ENCODE measurements at regions not wholly inside any gene's neighbourhood (a gene's known extent, or its start where the extent isn't known, plus 50 kb on each side); places are given as distances from the start of the nearest gene placed in this dataset.
"Not testable (repeated sequence)": the region's sequence is repeated elsewhere in the genome, so short reads cannot be mapped to it uniquely, and the experiment has no call there.

DNA sequence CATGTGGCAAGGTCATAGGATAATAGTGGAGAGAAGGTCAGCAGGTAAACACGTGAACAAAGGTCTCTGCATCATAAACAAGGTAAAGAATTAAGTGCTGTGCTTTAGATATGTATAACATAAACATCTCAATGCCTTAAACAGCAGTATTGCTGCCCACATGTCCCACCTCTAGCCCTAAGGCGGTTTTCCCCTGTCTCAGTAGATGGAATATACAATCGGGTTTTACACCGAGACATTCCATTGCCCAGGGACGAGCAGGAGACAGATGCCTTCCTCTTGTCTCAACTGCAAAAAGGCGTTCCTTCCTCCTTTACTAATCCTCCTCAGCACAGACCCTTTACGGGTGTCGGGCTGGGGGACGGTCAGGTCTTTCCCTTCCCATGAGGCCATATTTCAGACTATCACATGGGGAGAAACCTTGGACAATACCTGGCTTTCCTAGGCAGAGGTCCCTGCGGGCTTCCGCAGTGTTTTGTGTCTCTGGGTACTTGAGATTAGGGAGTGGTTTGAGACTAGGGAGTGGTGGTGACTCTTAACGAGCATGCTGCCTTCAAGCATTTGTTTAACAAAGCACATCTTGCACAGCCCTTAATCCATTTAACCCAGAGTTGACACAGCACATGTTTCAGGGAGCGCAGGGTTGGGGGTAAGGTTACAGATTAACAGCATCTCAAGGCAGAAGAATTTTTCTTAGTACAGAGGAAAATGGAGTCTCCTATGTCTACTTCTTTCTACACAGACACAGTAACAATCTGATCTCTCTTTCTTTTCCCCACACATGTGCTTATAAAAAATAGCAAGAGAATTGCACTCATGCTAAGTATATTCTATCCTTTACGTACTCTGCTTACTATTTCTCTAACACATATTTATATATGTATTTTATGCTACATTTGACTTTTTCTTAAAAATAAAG, 347.7 kb upstream of the TMEFF2 start:
- DNase-seq: not testable (repeated sequence)

DNA sequence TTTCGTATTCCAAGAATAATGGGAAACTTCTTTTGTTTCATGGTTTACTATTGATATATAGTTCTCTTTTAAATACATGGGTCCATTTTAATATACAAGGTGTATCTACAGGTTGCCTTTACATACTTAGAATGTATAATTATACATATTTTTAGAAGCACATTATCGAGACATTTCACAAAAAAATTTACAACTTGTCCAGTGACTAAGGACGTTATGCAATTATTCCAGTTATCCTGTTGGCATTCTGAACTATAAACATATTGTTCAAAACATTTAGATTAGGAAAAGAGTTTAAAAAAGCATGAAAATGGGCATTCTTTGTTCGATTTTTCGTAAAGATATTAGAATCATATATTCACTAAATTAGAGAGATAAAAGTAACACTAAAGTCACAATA, 344.6 kb upstream of the TMEFF2 start:
- no peak for DNase-seq

DNA sequence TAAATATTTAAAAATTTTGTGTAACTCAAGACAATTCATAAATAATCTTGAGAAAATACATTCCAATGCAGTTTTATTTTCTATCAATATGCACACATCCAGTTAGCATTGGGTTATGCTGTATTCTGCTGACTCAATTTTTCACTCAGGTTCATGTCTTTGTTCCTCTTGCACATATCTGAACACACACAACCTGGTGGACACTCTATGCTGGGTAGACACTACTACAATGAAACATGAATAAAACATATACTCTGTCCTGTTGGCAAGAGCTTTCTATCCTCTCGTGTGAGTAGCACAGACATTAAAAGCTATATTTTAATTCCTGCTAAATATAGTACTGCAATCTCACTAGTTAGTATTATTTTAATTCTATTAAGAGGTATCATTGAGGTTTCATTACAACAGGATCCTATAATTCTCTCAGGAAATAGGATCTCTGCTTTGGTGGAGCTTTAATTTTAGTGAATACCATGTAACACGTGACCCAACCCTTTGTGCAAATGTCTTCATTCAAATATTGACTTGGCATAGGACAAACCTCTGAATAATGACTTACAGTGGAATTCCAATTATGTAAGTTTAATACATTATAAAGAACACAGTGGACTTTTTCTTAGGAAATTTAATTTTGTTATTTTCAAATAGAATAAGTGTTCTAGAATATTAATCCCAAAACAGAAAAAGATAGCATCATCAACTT, 342.3 kb upstream of the TMEFF2 start:
- no peak for DNase-seq

DNA sequence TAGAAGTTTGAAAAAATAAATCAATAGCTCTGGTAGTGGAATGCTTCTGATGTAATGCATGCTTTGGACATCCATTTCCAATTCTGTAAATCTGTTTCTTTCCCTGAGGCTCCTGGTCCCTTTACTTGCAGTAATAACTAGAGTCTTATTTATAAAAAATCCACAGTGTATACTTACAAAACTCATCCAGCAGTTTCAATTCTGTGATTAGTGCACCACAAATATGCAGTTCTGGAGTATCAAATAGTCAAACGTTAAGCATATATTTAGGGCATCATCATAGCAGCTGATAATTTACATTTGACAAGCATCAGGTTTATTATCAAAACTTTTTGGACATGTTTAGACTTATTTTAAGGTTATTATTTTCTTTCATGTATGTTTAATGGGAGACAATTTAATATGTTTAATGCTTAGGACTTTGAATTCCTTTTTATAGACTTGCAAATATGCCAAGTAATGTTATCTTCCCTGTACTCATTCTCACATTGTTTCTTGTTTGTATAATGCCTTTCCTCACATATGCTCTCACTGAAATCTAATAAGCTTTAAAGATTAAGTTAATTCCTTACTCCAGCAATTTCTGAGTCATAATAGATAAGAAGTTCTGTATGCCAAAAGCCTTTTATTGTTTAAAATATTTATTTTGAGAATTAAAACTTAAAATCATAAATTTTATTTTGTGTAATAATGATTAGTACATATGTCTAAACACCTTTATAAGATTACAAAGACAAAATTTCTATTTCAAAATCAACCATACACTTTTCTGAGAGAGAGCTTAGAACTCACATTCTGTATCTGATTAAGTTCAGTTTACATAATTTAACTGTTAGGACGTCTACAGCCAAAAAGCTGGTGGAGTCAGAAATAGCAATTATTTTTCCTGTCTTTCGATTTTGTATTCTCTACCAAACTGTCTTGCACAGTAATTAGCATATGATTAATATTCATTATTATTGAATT, 341.5 kb upstream of the TMEFF2 start:
- DNase-seq: no peak

DNA sequence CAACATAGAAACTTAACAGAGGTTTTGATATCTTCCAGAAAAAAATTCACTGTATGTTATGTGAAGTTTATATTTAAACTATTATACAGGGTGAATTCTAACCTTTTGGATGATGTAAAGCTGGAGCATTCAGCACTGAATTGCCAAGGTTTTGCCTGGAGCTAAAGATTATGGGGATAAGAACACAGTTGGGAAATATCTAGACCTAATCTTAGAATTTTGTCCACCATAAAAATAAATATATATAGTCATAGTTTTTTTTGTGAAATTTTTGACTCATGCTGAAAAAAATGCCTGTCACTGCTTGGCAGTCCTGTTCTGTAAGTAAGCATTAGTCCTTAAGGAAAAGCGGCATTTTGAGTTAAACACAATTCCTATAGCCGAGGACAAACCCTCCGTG, 339.3 kb upstream of the TMEFF2 start:
- DNase-seq: peak; percentile 1

DNA sequence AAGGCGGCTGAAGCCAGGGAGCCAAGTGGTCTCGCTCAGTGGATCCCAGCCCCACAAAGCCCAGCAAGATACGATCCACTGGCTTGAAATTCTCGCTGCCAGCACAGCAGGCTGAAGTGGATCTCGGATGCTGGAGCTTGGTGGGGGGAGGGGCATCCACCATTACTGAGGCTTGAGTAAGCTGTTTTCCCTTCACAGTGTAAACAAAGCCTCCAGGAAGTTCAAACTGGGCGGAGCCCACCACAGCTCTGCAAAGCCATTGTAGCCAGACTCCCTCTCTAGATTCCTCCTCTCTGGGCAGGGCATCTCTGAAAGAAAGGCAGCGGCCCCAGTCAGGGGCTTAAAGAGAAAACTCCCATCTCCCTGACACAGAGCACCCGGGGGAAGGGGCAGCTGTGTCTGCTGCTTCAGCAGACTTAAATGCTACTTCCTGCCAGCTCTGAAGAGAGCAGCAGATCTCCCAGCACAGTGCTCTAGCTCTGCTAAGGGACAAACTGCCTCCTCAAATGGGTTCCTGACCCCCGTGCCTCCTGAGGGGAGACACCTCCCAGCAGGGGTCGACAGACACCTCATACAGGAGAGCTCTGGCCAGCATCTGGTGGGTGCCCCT, 330.0 kb upstream of the TMEFF2 start:
- peak; percentile 1 for DNase-seq

DNA sequence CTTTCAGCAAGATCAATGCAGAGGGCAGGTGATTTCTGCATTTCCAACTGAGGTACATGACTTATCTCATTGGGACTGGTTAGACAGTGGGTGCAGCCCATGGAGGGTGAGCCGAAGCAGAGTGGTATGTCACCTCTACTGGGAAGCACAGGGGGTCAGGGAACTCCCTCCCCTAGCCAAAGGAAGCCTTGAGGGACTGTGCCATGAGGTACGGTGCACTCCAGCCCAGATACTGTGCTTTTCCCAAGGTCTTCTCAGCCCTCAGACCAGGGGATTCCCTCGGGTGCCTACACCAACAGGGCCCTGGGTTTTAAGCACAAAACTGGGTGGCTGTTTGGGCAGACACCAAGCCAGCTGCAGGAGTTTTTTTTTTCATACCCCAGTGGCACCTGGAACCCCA, 329.5 kb upstream of the TMEFF2 start:
- not testable (repeated sequence) for DNase-seq

DNA sequence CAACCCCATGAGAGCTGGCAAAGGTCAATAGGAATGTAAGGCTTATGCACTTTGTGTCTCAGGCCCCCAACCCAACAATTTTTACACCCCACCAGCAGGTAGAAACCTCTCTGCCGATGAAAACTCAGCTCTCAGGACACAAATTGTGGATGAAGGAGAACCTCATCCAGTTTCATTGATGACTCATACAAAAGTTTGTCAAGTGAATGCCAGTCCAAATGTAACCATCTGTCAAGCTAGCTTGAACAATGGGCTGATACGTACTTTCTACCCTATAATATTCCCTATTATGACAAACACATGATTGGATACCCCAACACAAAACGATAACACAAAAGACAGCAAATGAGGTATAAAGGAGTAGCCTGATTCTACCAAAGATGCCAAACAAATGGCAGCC, 321.2 kb upstream of the TMEFF2 start:
- DNase-seq: no peak

DNA sequence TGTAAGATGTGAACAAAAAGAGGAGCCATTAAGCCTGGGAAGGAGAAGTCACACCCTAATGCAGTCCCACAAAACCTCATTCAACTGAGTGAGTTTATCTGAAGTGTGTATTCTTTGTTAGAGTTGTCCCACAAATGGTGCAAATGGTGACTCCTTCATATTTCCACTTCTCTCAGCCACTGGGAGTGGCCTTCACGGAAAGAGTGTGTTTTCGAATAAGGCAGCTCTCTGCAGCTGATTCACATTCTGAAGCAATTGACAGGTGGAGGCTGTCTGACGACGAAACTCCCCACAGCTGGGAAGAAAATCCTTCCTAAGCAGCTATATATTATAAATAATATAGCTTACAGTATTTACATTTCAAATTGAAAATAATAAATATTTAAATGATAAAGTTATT, 318.8 kb upstream of the TMEFF2 start:
- no peak for DNase-seq

DNA sequence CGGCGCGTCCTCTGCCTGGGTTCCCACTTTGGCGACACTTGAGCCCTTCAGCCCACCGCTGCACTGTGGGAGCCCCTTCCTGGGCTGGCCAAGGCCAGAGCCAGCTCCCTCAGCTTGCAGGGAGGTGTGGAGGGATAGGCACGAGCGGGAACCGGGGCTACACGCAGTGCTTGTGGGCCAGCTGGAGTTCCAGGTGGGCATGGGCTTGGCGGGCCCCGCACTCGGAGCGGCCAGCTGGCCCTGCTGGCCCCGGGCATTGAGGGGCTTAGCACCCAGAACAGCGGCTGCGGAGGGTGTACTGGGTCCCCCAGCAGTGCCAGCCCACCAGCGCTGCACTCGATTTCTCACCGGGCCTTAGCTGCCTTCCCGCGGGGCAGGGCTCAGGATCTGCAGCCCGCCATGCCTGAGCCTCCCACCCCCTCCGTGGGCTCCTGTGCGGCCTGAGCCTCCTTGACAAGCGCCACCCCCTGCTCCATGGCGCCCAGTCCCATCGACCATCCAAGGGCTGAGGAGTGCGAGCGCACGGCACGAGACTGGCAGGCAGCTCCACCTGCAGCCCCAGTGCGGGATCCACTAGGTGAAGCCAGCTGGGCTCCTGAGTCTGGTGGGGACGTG, 313.2 kb upstream of the TMEFF2 start:
- DNase-seq: not testable (repeated sequence)

DNA sequence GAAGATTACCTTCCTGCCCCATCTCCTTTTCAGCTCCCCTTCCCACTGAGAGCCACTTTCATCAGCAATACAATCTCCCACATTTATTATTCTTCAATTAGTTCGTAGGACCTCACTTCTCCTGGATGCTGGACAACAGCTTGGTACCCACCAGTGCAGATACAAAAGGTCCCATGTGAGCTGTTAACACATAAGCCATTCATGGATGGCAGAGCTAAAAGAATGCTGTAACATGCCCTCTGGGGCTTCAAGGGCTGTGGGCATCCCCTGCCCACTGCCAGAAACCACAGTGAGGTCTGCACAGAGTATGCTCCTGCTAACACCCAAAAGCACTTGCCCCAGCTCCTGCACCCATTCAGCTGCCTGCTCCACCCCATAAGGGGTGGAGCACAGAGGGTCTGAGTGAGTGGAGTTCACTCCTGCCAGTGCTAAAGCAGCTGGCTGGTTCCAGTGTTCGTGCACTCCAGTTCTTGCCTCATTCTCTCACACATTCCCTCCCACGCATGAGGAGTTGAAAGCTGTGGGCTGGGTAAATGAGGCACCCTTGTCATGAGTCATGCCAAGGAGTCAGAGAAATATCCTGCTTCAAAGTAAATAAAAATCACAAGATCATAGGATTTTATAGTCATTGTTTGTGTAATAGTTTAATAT, 305.9 kb upstream of the TMEFF2 start:
- peak; percentile 82 for DNase-seq

DNA sequence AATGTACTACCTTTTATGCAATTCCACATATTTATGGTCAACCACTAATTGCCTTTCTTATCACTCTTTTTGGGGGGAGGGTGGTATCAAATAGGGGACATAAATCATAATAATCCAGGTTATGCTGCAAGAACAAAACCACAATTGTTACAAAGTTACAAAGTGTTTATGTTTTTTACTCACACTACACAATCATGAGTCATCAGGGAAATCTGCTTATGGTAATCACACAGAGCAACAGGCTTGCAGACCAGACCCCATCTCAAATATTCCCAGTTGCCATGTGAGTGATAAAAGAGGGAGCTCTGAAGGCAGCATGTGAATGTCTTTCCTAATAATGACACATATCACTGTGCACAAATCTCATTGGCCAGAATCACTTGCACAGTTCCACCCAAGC, 304.7 kb upstream of the TMEFF2 start:
- peak; percentile 7 for DNase-seq

DNA sequence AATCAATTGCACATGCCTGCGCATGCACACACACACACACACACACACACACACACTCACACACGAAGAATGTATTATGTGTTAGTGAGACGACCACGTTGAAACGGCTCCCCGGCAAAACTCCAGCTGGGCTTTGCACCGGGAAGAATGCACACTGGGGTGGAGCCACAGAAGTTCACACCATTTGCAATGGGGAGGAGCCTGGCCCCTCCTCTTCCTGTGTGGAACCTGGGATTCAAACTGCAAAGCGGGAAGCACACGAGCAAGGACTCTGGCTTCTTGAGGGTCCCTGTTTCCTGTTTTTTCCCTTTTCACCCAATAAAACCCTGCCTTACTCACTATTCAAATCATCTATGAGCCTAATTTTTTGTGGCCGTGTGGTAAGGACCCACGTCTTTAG, 304.0 kb upstream of the TMEFF2 start:
- DNase-seq: no peak

DNA sequence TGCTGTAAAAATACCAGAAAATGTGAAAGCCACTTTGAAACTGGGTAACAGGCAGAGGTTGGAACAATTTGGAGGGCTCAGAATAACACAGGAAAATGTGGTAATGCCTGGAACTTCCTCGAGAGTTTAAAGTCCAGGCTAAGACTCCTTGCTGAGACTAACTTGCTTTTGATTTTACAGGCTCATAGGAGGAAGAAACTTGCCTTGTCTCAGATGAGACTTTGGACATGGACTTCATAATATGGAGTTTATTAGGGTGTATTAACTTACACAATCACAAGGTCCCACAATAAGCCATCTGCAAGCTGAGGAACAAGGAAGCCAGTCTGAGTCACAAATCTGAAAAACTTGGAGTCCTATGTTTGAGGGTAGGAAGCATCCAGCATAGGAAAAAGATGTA, 293.4 kb upstream of the TMEFF2 start:
- DNase-seq: not testable (repeated sequence)

DNA sequence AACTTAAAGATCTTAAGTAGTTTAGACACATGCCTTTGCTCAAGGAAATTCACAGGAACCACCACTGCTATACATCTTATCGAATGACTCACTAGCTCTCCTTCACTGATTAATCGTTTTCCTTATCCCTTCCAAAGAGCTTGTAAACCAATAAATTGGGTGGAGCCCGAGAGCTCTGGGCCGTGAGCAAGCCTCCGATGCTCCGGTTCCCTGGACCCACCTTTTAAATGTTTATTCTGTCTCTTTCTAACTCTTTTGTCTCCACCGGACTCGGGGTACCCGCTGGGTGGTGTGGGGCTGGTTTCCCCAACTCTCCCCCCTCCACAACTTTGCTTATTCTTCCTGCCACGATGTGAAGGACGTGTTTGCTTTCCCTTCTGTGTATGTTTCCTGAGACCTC, 292.9 kb upstream of the TMEFF2 start:
- no peak for DNase-seq

DNA sequence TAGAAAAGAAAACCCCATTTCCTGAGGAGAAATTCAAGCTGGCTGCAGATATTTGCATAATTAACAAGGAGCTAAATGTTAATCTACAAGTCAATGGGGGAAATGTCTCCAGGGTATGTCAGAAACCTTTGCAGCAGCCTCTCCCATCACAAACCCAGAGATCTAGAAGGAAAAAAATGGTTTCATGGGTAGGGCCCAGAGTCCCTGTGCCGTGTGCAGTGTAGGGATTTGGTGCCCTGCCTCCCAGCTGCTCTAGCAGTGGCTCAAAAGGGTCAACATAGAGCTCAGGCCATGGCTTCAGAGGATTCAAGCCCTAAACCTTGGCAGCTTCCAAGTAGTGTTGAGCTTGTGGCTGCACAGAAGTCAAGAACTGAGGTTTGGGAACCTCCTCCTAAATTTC, 290.2 kb upstream of the TMEFF2 start:
- no peak for DNase-seq

DNA sequence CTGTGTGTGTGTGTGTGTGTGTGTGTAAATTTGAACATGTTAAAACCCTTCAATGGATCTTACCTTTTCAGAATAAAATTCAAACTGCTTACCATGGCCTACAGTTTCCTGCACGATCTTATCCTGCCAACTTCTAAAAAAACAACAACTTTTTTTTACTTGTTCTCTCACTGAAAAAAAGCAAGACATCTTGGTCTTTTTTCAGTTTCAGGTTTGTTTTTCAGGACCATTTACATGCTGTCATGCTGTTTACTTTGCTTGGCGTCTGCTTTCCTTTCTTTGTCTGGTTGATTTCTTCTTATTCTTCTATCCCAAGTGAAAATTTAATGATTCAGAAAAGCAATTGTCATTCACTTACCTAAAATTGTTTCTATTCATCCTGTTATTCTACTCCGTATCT, 286.3 kb upstream of the TMEFF2 start:
- DNase-seq: no peak

DNA sequence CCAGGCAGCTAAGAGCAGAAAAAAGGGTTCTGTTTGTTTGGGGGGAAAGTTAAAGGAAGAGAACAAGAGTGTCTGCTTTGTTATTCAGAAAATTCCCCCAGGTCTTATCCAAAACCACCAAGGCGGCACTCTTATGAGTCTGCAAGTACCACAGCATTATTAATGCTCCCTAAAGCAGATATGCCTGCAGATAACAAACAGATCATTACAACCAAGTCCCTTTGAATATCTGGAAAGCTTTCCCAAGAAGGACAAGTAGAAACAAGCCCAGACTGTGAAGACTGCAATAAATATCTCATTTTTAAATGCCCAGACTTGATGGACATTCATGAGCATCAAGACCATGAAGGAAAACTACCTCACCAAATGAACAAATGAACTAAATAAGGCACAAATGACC, 278.6 kb upstream of the TMEFF2 start:
- DNase-seq: no peak

DNA sequence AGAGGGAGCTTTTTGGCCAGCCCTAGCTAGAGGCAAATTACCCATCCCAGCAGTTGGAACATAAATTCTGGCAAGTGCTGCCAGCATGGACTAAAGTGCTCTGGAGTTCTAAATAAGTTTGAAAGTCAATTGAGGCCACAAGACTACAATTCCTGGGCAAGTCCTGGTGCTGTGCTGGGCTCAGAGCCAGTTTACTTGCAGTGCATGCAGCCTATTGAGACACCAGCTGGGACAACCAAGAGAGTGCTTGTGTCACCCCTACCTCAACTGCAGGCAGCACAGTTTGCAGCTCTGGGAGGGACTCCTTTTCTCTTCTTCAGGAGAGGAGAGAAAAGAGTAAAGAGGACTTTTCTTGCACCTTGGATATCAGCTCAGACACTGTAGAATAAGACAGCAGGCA, 277.2 kb upstream of the TMEFF2 start:
- no peak for DNase-seq

DNA sequence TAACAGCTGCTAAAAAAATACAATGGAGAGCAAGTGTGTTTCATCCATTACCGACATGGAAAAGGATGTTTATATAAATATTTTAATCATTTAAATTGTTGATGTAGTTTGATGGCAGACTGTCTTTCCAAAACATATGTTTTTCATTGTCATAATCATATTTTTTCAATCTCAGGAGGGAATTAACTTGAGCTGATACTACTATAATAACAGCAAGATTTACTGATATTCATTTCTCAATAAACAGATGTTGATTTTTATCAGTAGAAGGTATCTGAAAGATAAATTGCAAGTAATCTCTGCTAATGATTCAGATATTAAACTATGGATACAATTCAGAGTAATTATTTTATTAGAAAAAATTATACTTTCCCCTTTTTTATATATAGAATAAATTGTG, 274.9 kb upstream of the TMEFF2 start:
- DNase-seq: no peak

DNA sequence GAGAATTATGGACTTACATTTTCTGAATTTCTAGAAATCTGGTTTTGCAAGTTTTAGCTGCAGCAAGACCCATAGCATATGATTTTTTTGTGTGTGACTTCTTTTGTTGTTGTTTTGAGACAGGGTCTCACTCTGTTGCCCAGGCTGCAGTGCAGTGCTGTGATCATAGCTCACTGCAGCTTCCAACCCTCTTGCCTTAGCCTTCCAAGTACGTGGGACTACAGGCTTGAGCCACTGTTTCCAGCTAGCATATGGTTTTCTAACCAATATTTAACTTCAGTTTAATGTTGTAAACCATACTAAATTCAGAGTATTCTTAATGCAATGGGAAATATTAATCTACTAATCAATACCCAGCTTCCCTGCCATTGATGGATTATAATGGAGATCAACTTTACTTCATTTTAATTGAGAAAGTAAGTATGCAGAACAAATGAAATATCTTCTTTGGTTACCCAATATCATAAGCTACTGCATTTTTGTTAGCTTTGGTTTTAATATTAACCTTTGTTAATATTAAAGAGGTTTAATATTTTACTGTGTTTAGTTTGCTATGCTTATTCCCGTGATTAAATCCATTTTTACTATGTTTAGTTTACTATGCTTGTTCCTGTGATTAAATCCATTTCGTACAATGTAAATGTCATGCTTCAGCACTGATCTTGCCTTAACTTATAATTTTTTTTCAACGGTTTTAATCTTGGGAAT, 273.4 kb upstream of the TMEFF2 start:
- DNase-seq: no peak
